Gastroesophageal sphincter (tissue), 2 donors: ENCODE measurements at regions not wholly inside any gene's neighbourhood (a gene's known extent, or its start where the extent isn't known, plus 50 kb on each side); places are given as distances from the start of the nearest gene placed in this dataset.

Experiments used
- POLR2A ChIP-seq, 2 donors: fragments of 450-650 bp; IDR thresholded peaks; one replicate each; pipeline ENCODE4 v1.6.1; 2017; ENCODE audit warnings: antibody characterized with exemption in 2 of 2, mild to moderate bottlenecking in 2 of 2, moderate library complexity in 1 of 2
- POLR2AphosphoS5 ChIP-seq: sonication (generic); formaldehyde crosslinking; IDR thresholded peaks from one replicate; pipeline ENCODE4 v1.6.1; 2017; ENCODE audit warnings: antibody characterized with exemption

- TF ChIP-seq POLR2AphosphoS5 (peak; percentile 12), POLR2A (IDR thresholded peaks at IDR 0.05) (no peak)
These were observed 66.0 kb upstream of the ARL8B start for GRCh38 chr3:5056111-5056391.
